ENCODE measurements at regions not wholly inside any gene's neighbourhood (a gene's known extent, or its start where the extent isn't known, plus 50 kb on each side); places are given as distances from the start of the nearest gene placed in this dataset.
A peak's percentile ranks its signal among the peaks of the same experiment; 100 is the strongest.

DNA sequence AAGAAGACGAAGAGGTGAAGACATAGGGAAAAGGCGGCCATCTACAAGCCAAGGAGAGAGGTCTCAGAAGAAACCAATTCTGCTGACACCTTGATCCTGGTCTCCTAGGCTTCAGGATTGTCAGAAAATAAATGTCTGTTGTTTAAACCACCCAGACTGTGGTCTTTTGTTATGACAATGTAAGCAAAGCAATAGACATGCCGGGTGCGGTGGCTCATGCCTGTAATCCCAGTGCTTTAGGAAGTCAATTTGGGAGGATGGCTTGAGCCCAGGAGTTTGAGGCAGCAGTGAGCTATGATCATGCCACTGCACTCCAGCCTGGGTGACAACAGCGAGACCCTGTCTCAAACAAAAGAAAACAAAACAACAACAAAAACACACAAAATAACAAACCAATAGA lies 64.4 kb downstream of the HAPSTR1 start:
- no peak for TF ChIP-seq ZC3H10 (CRISPR knock-in tag; IDR thresholded peaks at IDR 0.05)
- no peak for TF ChIP-seq PATZ1 (CRISPR knock-in tag; IDR thresholded peaks at IDR 0.05; ENCODE audit: borderline replicate concordance)
- TF ChIP-seq, protein P1, sequence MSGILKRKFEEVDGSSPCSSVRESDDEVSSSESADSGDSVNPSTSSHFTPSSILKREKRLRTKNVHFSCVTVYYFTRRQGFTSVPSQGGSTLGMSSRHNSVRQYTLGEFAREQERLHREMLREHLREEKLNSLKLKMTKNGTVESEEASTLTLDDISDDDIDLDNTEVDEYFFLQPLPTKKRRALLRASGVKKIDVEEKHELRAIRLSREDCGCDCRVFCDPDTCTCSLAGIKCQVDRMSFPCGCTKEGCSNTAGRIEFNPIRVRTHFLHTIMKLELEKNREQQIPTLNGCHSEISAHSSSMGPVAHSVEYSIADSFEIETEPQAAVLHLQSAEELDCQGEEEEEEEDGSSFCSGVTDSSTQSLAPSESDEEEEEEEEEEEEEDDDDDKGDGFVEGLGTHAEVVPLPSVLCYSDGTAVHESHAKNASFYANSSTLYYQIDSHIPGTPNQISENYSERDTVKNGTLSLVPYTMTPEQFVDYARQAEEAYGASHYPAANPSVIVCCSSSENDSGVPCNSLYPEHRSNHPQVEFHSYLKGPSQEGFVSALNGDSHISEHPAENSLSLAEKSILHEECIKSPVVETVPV (CRISPR knock-in tag; IDR thresholded peaks at IDR 0.05): no peak
- no peak for TF ChIP-seq ISL1 (CRISPR knock-in tag; IDR thresholded peaks at IDR 0.05)
- no peak for TF ChIP-seq ZNF8 (CRISPR knock-in tag; IDR thresholded peaks at IDR 0.05)
- no peak for TF ChIP-seq RARB (CRISPR knock-in tag; IDR thresholded peaks at IDR 0.05)
- TF ChIP-seq TCF4 (CRISPR knock-in tag; IDR thresholded peaks at IDR 0.05; ENCODE audit: borderline replicate concordance): no peak
- TF ChIP-seq CREB5 (CRISPR knock-in tag; IDR thresholded peaks at IDR 0.05; ENCODE audit: low read depth): no peak
- no peak for TF ChIP-seq TOX (CRISPR knock-in tag; IDR thresholded peaks at IDR 0.05; ENCODE audit: borderline replicate concordance)
- no peak for TF ChIP-seq ESRRG (CRISPR knock-in tag; IDR thresholded peaks at IDR 0.05)
- TF ChIP-seq, protein P2, sequence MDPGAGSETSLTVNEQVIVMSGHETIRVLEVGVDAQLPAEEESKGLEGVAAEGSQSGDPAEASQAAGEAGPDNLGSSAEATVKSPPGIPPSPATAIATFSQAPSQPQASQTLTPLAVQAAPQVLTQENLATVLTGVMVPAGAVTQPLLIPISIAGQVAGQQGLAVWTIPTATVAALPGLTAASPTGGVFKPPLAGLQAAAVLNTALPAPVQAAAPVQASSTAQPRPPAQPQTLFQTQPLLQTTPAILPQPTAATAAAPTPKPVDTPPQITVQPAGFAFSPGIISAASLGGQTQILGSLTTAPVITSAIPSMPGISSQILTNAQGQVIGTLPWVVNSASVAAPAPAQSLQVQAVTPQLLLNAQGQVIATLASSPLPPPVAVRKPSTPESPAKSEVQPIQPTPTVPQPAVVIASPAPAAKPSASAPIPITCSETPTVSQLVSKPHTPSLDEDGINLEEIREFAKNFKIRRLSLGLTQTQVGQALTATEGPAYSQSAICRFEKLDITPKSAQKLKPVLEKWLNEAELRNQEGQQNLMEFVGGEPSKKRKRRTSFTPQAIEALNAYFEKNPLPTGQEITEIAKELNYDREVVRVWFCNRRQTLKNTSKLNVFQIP (CRISPR knock-in tag; IDR thresholded peaks at IDR 0.05; ENCODE audit: borderline replicate concordance, low read depth): no peak
- ATAC-seq: no peak

GRCh38 chr16:9159839-9160550 lies 68.6 kb downstream of the HAPSTR1 start:
- TF ChIP-seq ZFP3 (CRISPR knock-in tag; IDR thresholded peaks at IDR 0.05): no peak
- TF ChIP-seq RARB (CRISPR knock-in tag; IDR thresholded peaks at IDR 0.05): no peak
- no peak for TF ChIP-seq ZNF8 (CRISPR knock-in tag; IDR thresholded peaks at IDR 0.05)
- TF ChIP-seq ESRRG (CRISPR knock-in tag; IDR thresholded peaks at IDR 0.05): no peak
- TF ChIP-seq BACH2 (CRISPR knock-in tag; IDR thresholded peaks at IDR 0.05; ENCODE audit: borderline replicate concordance): no peak
- TF ChIP-seq, protein P3, sequence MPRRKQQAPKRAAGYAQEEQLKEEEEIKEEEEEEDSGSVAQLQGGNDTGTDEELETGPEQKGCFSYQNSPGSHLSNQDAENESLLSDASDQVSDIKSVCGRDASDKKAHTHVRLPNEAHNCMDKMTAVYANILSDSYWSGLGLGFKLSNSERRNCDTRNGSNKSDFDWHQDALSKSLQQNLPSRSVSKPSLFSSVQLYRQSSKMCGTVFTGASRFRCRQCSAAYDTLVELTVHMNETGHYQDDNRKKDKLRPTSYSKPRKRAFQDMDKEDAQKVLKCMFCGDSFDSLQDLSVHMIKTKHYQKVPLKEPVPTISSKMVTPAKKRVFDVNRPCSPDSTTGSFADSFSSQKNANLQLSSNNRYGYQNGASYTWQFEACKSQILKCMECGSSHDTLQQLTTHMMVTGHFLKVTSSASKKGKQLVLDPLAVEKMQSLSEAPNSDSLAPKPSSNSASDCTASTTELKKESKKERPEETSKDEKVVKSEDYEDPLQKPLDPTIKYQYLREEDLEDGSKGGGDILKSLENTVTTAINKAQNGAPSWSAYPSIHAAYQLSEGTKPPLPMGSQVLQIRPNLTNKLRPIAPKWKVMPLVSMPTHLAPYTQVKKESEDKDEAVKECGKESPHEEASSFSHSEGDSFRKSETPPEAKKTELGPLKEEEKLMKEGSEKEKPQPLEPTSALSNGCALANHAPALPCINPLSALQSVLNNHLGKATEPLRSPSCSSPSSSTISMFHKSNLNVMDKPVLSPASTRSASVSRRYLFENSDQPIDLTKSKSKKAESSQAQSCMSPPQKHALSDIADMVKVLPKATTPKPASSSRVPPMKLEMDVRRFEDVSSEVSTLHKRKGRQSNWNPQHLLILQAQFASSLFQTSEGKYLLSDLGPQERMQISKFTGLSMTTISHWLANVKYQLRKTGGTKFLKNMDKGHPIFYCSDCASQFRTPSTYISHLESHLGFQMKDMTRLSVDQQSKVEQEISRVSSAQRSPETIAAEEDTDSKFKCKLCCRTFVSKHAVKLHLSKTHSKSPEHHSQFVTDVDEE (CRISPR knock-in tag; IDR thresholded peaks at IDR 0.05): no peak
- TF ChIP-seq ZFP30 (CRISPR knock-in tag; IDR thresholded peaks at IDR 0.05): no peak
- no peak for TF ChIP-seq ARNTL (CRISPR knock-in tag; IDR thresholded peaks at IDR 0.05; ENCODE audit: borderline replicate concordance, low read depth)
- TF ChIP-seq PPARA (CRISPR knock-in tag; IDR thresholded peaks at IDR 0.05; ENCODE audit: borderline replicate concordance): no peak
- no peak for TF ChIP-seq ZNF565 (CRISPR knock-in tag; conservative IDR thresholded peaks at IDR 0.05; ENCODE audit: low read depth)
- TF ChIP-seq, protein P2 (CRISPR knock-in tag; IDR thresholded peaks at IDR 0.05; ENCODE audit: borderline replicate concordance, low read depth): no peak
- no peak for TF ChIP-seq PATZ1 (CRISPR knock-in tag; IDR thresholded peaks at IDR 0.05; ENCODE audit: borderline replicate concordance)
- TF ChIP-seq CSDC2 (CRISPR knock-in tag; IDR thresholded peaks at IDR 0.05): no peak
- TF ChIP-seq ZNF70 (CRISPR knock-in tag; IDR thresholded peaks at IDR 0.05): no peak
- TF ChIP-seq ISL1 (CRISPR knock-in tag; IDR thresholded peaks at IDR 0.05): no peak
- TF ChIP-seq SNAI2 (CRISPR knock-in tag; IDR thresholded peaks at IDR 0.05): no peak
- TF ChIP-seq, protein P1 (CRISPR knock-in tag; IDR thresholded peaks at IDR 0.05): no peak
- no peak for TF ChIP-seq TOX (CRISPR knock-in tag; IDR thresholded peaks at IDR 0.05; ENCODE audit: borderline replicate concordance)
- ATAC-seq: peak; percentile 97

Data from SK-N-SH treated with all-trans-retinoic acid at 6 μM for 48 hours (cell line).